GM18505 (cell line): ENCODE measurements at regions not wholly inside any gene's neighbourhood (a gene's known extent, or its start where the extent isn't known, plus 50 kb on each side); places are given as distances from the start of the nearest gene placed in this dataset.
"Not testable (repeated sequence)": the region's sequence is repeated elsewhere in the genome, so short reads cannot be mapped to it uniquely, and the experiment has no call there.

Experiments
- ATAC-seq: cut with Tn5 transposase; IDR thresholded peaks from one replicate; pipeline ENCODE4 v1.9.1; 2021; ENCODE audit not compliant: unreplicated experiment
- POLR2A ChIP-seq: IDR thresholded peaks from 4 replicates; pipeline ENCODE4 v1.6.1; 2011; ENCODE audit warnings: borderline replicate concordance; ENCODE audit not compliant: insufficient read depth, insufficient read length; ENCODE audit errors: extremely low read depth

- TF ChIP-seq POLR2A: no peak
- ATAC-seq: no peak
Observed at GRCh38 chr13:78540058-78540457, 63.3 kb downstream of the POU4F1 start.

DNA sequence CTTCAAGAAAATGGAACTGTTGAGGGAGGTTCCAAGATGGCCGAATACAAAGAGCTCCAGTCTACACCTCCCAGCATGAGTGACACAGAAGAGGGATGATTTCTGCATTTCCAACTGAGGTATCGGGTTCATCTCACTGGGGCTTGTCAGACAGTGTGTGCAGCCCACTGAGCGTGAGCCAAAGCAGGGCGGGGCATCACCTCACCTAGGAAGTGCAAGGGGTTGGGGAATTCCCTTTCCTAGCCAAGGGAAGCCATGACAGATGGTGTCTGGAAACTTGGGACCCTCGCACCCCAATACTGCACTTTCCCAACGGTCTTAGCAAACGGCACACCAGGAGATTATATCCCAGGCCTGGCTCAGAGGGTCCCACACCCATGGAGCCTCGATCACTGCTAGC is 77.3 kb downstream of the POU4F1 start:
- ATAC-seq: not testable (repeated sequence)

GRCh38 chr13:78524936-78525335 is 78.4 kb downstream of the POU4F1 start:
- ATAC-seq: no peak
- no peak for TF ChIP-seq POLR2A

DNA sequence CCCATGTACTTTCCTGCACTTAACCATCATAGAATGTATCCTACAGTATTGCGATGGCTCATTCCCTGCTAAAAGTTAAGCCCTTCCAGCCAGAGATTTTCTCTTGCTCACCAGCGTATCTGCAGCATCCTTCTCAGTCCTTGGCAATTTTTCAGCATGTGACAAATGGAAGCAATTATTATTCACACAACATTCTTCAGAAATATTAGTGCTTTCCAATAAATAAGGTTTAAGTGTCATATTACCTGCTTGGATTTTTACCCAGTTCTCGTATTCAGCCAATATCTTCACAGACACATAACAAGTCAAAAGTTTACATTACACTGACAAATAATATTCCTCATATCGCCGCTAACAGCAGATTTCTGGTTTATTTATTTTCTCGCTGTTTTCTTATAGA is 82.3 kb downstream of the POU4F1 start:
- TF ChIP-seq POLR2A: no peak
- no peak for ATAC-seq

DNA sequence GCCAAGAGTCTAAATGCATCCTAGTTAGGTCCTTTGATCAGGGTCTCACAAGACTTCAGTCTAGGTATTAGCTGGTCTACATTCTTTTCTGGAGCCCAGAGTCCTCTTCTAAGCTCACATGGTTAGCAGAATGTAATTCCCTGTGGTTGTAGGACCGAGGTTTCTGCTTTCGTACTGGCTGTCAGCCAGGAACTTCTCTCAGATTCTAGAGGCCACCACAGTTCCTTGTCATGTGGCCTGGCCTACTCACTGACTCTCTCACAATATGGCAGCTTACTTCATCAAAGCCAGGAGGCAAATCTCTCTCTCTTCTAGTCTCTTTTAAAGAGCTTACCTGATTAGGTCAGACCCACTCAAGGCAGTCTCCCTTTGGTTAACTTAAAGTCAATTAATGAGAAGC is 82.9 kb downstream of the POU4F1 start:
- TF ChIP-seq POLR2A: no peak
- ATAC-seq: no peak

DNA sequence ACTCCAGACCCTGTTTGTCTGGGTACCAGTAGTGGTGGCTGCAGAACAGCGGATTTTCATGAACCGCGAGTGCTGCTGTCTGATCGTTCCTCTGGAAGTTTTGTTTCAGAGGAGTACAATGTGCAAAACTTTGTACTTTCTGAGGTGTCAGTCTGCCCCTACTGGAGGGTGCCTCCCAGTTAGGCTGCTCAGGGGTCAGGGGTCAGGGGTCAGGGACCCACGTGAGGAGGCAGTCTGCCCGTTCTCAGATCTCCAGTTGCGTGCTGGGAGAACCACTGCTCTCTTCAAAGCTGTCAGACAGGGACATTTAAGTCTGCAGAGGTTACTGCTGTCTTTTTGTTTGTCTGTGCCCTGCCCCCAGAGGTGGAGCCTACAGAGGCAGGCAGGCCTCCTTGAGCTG is 84.9 kb downstream of the POU4F1 start:
- not testable (repeated sequence) for ATAC-seq

DNA sequence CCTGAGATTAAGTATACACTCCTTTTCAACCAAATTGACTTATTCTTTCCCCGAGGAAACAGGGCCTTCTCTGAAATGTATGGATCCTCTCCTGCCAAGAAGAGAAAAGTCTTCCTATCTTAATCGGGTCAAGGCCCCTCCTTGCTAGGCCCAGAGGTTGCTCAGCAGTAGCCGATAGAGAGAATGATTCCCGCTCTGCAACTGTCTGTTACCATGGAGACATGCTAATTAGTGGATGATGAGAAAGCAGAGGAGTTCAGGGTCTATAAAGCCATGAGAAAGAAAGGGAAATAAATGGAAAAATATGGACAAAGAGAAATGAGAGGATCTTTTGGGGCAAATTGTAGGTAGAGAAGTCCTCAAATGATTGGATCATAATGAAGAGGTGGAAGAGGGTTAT is 103.5 kb downstream of the POU4F1 start:
- TF ChIP-seq POLR2A: no peak
- ATAC-seq: no peak

GRCh38 chr13:78497702-78498355 is 105.5 kb downstream of the POU4F1 start:
- TF ChIP-seq POLR2A: no peak
- no peak for ATAC-seq

- no peak for TF ChIP-seq POLR2A
- ATAC-seq: no peak
Observed at GRCh38 chr13:78491978-78492377, 111.4 kb downstream of the POU4F1 start.

GRCh38 chr13:78490225-78490624 is 113.1 kb downstream of the POU4F1 start:
- ATAC-seq: not testable (repeated sequence)

- TF ChIP-seq POLR2A: no peak
- ATAC-seq: no peak
Observed at GRCh38 chr13:78487707-78488106, 115.6 kb downstream of the POU4F1 start.

GRCh38 chr13:78485803-78486202 is 117.5 kb downstream of the POU4F1 start:
- no peak for ATAC-seq
- TF ChIP-seq POLR2A: no peak

DNA sequence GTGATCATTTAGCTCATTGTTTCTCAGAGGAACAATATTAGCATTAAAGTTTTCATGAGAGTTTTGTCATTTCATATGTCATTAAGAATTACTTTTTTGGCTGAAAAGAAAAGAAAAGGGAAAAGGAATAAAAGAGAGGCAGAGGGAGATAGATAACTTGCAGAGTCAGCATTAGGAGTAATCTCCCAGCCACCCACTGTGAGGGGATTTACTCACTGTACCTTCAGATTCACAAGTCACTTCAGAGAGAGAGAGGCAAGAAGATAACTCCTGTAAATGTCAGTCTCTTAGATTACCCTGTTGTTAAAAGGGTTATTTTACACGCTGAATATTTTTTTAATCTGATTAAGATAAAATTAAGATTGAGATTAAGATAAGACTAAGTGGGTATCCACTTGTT is 125.2 kb downstream of the POU4F1 start:
- no peak for TF ChIP-seq POLR2A
- no peak for ATAC-seq

DNA sequence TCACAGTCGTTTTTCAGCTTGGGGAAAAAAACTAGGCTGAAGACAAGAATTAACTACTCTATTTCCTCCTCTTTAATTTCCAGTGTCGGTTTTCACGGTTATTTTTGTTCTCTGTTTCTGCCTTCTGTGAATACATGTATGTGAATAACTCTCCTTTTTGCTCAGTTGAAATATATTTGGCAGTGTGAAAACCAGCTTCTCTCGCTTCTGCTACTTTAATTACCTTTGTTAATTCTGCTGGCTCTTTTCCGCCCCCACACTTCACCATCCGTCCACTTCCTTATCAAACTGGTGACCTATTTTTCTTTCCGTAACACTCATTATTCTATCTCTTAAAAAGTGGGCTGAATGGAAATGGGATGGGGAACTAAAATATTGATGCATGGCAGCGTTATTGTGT is 126.4 kb downstream of the POU4F1 start:
- no peak for TF ChIP-seq POLR2A
- no peak for ATAC-seq

- TF ChIP-seq POLR2A: no peak
- ATAC-seq: no peak
Observed at GRCh38 chr13:78468621-78469020, 134.7 kb downstream of the POU4F1 start.
